HCT116 (cell line): ENCODE measurements at regions not wholly inside any gene's neighbourhood (a gene's known extent, or its start where the extent isn't known, plus 50 kb on each side); places are given as distances from the start of the nearest gene placed in this dataset.
"Not testable (repeated sequence)": the region's sequence is repeated elsewhere in the genome, so short reads cannot be mapped to it uniquely, and the experiment has no call there.

Experiments used
- ATAC-seq: fragments of 200-7000 bp; cut with Tn5 transposase; 2 replicates; pipeline ENCODE4 v1.9.1; 2020; ENCODE audit warnings: mild to moderate bottlenecking, moderate library complexity
- BruUV-seq: library from RNA; stranded (reverse); fragments of 400-500 nt; replicated peaks from 2 replicates; lab custom pipeline; 2021; lab: Mats Ljungman, UMichigan
- CTCF ChIA-PET: fragments of 300-600 bp; sonication (Branson Sonifier 250); formaldehyde crosslinking; loops from one replicate; lab custom pipeline; 2021; ENCODE audit warnings: antibody characterized with exemption; lab: Charles Lee
- POLR2A ChIA-PET: fragments of 300-600, 350-600 bp; sonication (Branson Sonifier 250); formaldehyde crosslinking; loops from one replicate; lab custom pipeline; 2021; ENCODE audit warnings: antibody characterized with exemption; lab: Charles Lee
- RAD21 ChIA-PET, 2 experiments: fragments of 300-600 bp; sonication (Branson Sonifier 250); formaldehyde crosslinking; loops; one replicate each; lab custom pipeline; 2023; ENCODE audit warnings: low total read pairs in 2 of 2; ENCODE audit not compliant: uncharacterized antibody in 2 of 2, unreplicated experiment in 2 of 2, low non-redundant PET in 1 of 2; lab: Charles Lee
- DNase-seq: peaks from one replicate; pipeline ENCODE4 v3.0.0-alpha.2; 2010; ENCODE audit warnings: low read depth, low spot score
- H2AFZ ChIP-seq: fragments of 200-600 bp; shearing (Covaris generic), sonication (generic); 2 replicates; pipeline ENCODE4 v1.6.1; 2017; ENCODE audit warnings: low read depth, mixed run types, mixed read lengths, antibody characterized with exemption, low read length; ENCODE audit not compliant: poor library complexity, severe bottlenecking
- H3K27ac ChIP-seq: 2 replicates; pipeline ENCODE4 v1.5.1; 2012; ENCODE audit warnings: low read depth, low read length
- H3K27me3 ChIP-seq: fragments of 200-600 bp; sonication (generic); 2 replicates; pipeline ENCODE4 v1.6.1; 2016; ENCODE audit warnings: mixed run types, low read length, mixed read lengths; ENCODE audit not compliant: insufficient read depth
- H3K36me3 ChIP-seq, 2 experiments: fragments of 200-500 bp in 1 of 2; fragments of 200-600 bp in 1 of 2; sonication (Bioruptor generic) in 1 of 2; sonication (generic) in 1 of 2; 2 replicates each; pipeline versions ENCODE4 v1.5.1 to v1.6.1; 2014 to 2016; ENCODE audit warnings: low read length in 2 of 2, inconsistent platforms in 1 of 2, mixed read lengths in 1 of 2, mixed run types in 1 of 2; ENCODE audit not compliant: insufficient read depth in 2 of 2, control insufficient read depth in 1 of 2
- H3K4me1 ChIP-seq, 2 experiments: fragments of 200-600 bp in 1 of 2; sonication (generic) in 1 of 2; 2 replicates each; pipeline versions ENCODE4 v1.5.1 to v1.6.1; 2012 to 2017; ENCODE audit warnings: low read length in 2 of 2, inconsistent platforms in 1 of 2, mild to moderate bottlenecking in 1 of 2, mixed read lengths in 1 of 2, mixed run types in 1 of 2, moderate library complexity in 1 of 2; ENCODE audit not compliant: insufficient read depth in 2 of 2, control insufficient read depth in 1 of 2
- H3K4me2 ChIP-seq: fragments of 200-600 bp; sonication (generic); 2 replicates; pipeline ENCODE4 v1.6.1; 2017; ENCODE audit warnings: mixed run types, low read length, mixed read lengths
- H3K4me3 ChIP-seq, 2 experiments: fragments of 200-600 bp in 1 of 2; sonication (generic) in 1 of 2; replicated peaks in 1 of 2; 2 replicates each; pipeline ENCODE4 v1.5.1; 2011 to 2016; ENCODE audit warnings: low read length in 2 of 2, control low read depth in 1 of 2, low read depth in 1 of 2, mild to moderate bottlenecking in 1 of 2, mixed read lengths in 1 of 2, mixed run types in 1 of 2
- H3K79me2 ChIP-seq: fragments of 200-600 bp; sonication (generic); 2 replicates; pipeline ENCODE4 v1.6.1; 2017; ENCODE audit warnings: mild to moderate bottlenecking, mixed run types, low read length, moderate library complexity, mixed read lengths; ENCODE audit not compliant: insufficient read depth
- H3K9ac ChIP-seq: fragments of 200-600 bp; sonication (generic); 2 replicates; pipeline ENCODE4 v1.6.1; 2016; ENCODE audit warnings: low read length, mixed read lengths
- H3K9me2 ChIP-seq: fragments of 200-600 bp; sonication (generic), shearing (Covaris generic); 2 replicates; pipeline ENCODE4 v1.6.1; 2017; ENCODE audit warnings: mixed run types, mild to moderate bottlenecking, moderate library complexity; ENCODE audit not compliant: insufficient read depth
- H3K9me3 ChIP-seq, 2 experiments: fragments of 200-500 bp in 1 of 2; fragments of 200-600 bp in 1 of 2; sonication (Bioruptor generic) in 1 of 2; sonication (generic) in 1 of 2; 2 replicates each; pipeline ENCODE4 v1.6.1; 2014 to 2017; ENCODE audit warnings: low read length in 2 of 2, mixed read lengths in 2 of 2, inconsistent platforms in 1 of 2, low read depth in 1 of 2, mild to moderate bottlenecking in 1 of 2, mixed run types in 1 of 2, moderate library complexity in 1 of 2; ENCODE audit not compliant: control insufficient read depth in 1 of 2, insufficient read depth in 1 of 2
- H4K20me1 ChIP-seq: fragments of 200-600 bp; sonication (generic), shearing (Covaris generic); 2 replicates; pipeline ENCODE4 v1.6.1; 2017; ENCODE audit warnings: mixed run types, mild to moderate bottlenecking, moderate library complexity; ENCODE audit not compliant: insufficient read depth
- ELF1 ChIP-seq: IDR thresholded peaks from 2 replicates; pipeline ENCODE4 v1.6.1; 2012; ENCODE audit warnings: low read depth, borderline replicate concordance
- EZH2 ChIP-seq: fragments of 200-600 bp; sonication (generic); IDR thresholded peaks from 2 replicates; pipeline ENCODE4 v1.6.1; 2017; ENCODE audit warnings: antibody characterized with exemption, mixed run types
- JUND ChIP-seq: IDR thresholded peaks from 2 replicates; pipeline ENCODE4 v1.6.1; 2012
- SIN3A ChIP-seq: IDR thresholded peaks from 2 replicates; pipeline ENCODE4 v1.6.1; 2012; ENCODE audit warnings: low read depth
- SP1 ChIP-seq: IDR thresholded peaks from 2 replicates; pipeline ENCODE4 v1.6.1; 2012; ENCODE audit warnings: low read depth
- SRF ChIP-seq: IDR thresholded peaks from 2 replicates; pipeline ENCODE4 v1.6.1; 2012; ENCODE audit warnings: low read depth
- TCF7L2 ChIP-seq: IDR thresholded peaks from 2 replicates; pipeline ENCODE4 v1.7.0; 2011; ENCODE audit warnings: borderline replicate concordance, inconsistent platforms; ENCODE audit not compliant: insufficient read depth, insufficient read length; ENCODE audit errors: extremely low read depth
- YY1 ChIP-seq: IDR thresholded peaks from 2 replicates; pipeline ENCODE4 v1.6.1; 2011; ENCODE audit warnings: low read length, low read depth, moderate library complexity, mild to moderate bottlenecking; ENCODE audit not compliant: insufficient replicate concordance; ENCODE audit errors: extremely low read depth
- ZBTB33 ChIP-seq: IDR thresholded peaks from 2 replicates; pipeline ENCODE4 v1.6.1; 2011; ENCODE audit warnings: mild to moderate bottlenecking, low read length, moderate library complexity; ENCODE audit not compliant: insufficient replicate concordance; ENCODE audit errors: extremely low read depth
- ZNF274 ChIP-seq: fragments of 200-500 bp; sonication (Bioruptor generic); IDR thresholded peaks from 2 replicates; pipeline ENCODE4 v1.6.1; 2014; ENCODE audit warnings: mild to moderate bottlenecking, low read depth, low read length, inconsistent platforms
- intact Hi-C: fragments of 100-400 bp; cut with micrococcal nuclease; formaldehyde crosslinking; loops from 2 replicates; pipeline ENCODE4 v1.10.0; 2022

GRCh38 chr5:166639151-166639550, 1652.3 kb upstream of the WWC1 start:
- no TSS peak for BruUV-seq
- ATAC-seq (no peak), DNase-seq (no peak)
- Histone ChIP-seq H3K9me2 (no peaks in the 10 kb centered on the region), H4K20me1 (no peaks in the 10 kb centered on the region), H3K9ac (no peak overlapping the region), H3K36me3 (no peaks in the 10 kb centered on the region), H3K4me2 (no peak overlapping the region), H3K27me3 (no peaks in the 10 kb centered on the region), H3K4me3 (no peak overlapping the region), H2AFZ (no peak overlapping the region), H3K4me1 (no peaks in the 10 kb centered on the region), H3K79me2 (no peaks in the 10 kb centered on the region), H3K27ac (no peak overlapping the region), H3K9me3 (peaks cover 0 to 9% of the 10 kb centered on the region in 2 experiments; a peak in 2 of 4 replicates)
- POLR2A ChIA-PET = no interaction called here
- CTCF ChIA-PET = no interaction called here
- intact Hi-C loops = no loop called here
- RAD21 ChIA-PET = no interaction called here
- TF ChIP-seq ELF1 = no peak
- TF ChIP-seq ZBTB33 = no peak
- TF ChIP-seq ZNF274 = no peak
- TF ChIP-seq SIN3A = no peak
- no peak for TF ChIP-seq EZH2
- TF ChIP-seq TCF7L2 = no peak
- TF ChIP-seq JUND = no peak
- TF ChIP-seq YY1 = no peak
- TF ChIP-seq SP1 = no peak
- TF ChIP-seq SRF = no peak

- H3K9me2 ChIP-seq, H3K27ac ChIP-seq, H3K4me3 ChIP-seq, CTCF ChIA-PET, ATAC-seq, H3K4me2 ChIP-seq, H3K4me1 ChIP-seq, H3K9me3 ChIP-seq, DNase-seq, RAD21 ChIA-PET, POLR2A ChIA-PET, H3K27me3 ChIP-seq, H3K79me2 ChIP-seq, H4K20me1 ChIP-seq, H3K36me3 ChIP-seq, H3K9ac ChIP-seq, BruUV-seq, intact Hi-C loops, H2AFZ ChIP-seq: not testable (repeated sequence)
These were observed 1651.3 kb upstream of the WWC1 start for GRCh38 chr5:166640136-166640535.
